WTC11 (cell line): ENCODE measurements at regions not wholly inside any gene's neighbourhood (a gene's known extent, or its start where the extent isn't known, plus 50 kb on each side); places are given as distances from the start of the nearest gene placed in this dataset.
A peak's percentile ranks its signal among the peaks of the same experiment; 100 is the strongest.

Experiments
- ATAC-seq: fragments of 200-7000 bp; cut with Tn5 transposase; 2 replicates; pipeline ENCODE4 v1.10.0; 2021; ENCODE audit warnings: mild to moderate bottlenecking, moderate library complexity
- CTCF ChIA-PET: fragments of 300-600 bp; sonication (Branson Sonifier 250); formaldehyde crosslinking; loops from one replicate; lab custom pipeline; 2021; ENCODE audit warnings: antibody characterized with exemption; lab: Charles Lee
- POLR2A ChIA-PET: fragments of 350-600 bp; sonication (Branson Sonifier 250); formaldehyde crosslinking; loops from one replicate; lab custom pipeline; 2021; ENCODE audit warnings: antibody characterized with exemption; lab: Charles Lee
- DNase-seq: peaks from one replicate; pipeline ENCODE4 v3.0.0; 2021; ENCODE audit warnings: low spot score
- H3K27ac Mint-ChIP-seq: 2 replicates; pipeline ENCODE4 v1.8.0; 2021; ENCODE audit warnings: mixed read lengths
- H3K27me3 Mint-ChIP-seq: 2 replicates; pipeline ENCODE4 v1.8.0; 2021; ENCODE audit warnings: low read depth, mild to moderate bottlenecking, moderate library complexity, mixed read lengths
- H3K36me3 Mint-ChIP-seq: 2 replicates; pipeline ENCODE4 v1.8.0; 2021; ENCODE audit warnings: mixed read lengths
- H3K4me1 Mint-ChIP-seq: 2 replicates; pipeline ENCODE4 v1.8.0; 2022; ENCODE audit warnings: mixed read lengths
- H3K4me3 Mint-ChIP-seq: 2 replicates; pipeline ENCODE4 v1.8.0; 2021; ENCODE audit warnings: mild to moderate bottlenecking, moderate library complexity, mixed read lengths
- H3K9me3 Mint-ChIP-seq: 2 replicates; pipeline ENCODE4 v1.8.0; 2021; ENCODE audit warnings: mixed read lengths
- ATF6 ChIP-seq: sonication (generic); formaldehyde crosslinking; IDR thresholded peaks from 2 replicates; pipeline ENCODE4 v1.8.1; 2023; ENCODE audit warnings: mild to moderate bottlenecking, missing genetic modification reagents
- CDX4 ChIP-seq: fragments of 250-450 bp; sonication (Bioruptor Pico); IDR thresholded peaks from 2 replicates; pipeline ENCODE4 v1.9.0; 2021; ENCODE audit warnings: moderate library complexity, mild to moderate bottlenecking, inconsistent platforms, borderline replicate concordance
- E2F5 ChIP-seq: sonication (generic); formaldehyde crosslinking; IDR thresholded peaks from 2 replicates; pipeline ENCODE4 v1.8.1; 2022; ENCODE audit warnings: mild to moderate bottlenecking, moderate library complexity, missing genetic modification reagents
- FOXK1 ChIP-seq: sonication (generic); formaldehyde crosslinking; IDR thresholded peaks from 2 replicates; pipeline ENCODE4 v1.8.0; 2022; ENCODE audit warnings: mild to moderate bottlenecking, moderate library complexity, missing genetic modification reagents
- GRHL2 ChIP-seq: fragments of 250-450 bp; sonication (Bioruptor Pico); IDR thresholded peaks from 2 replicates; pipeline ENCODE4 v1.8.0; 2022; ENCODE audit warnings: mild to moderate bottlenecking, moderate library complexity; ENCODE audit not compliant: insufficient replicate concordance, severe bottlenecking
- GTF2I ChIP-seq: fragments of 250-450 bp; sonication (Bioruptor Pico); conservative IDR thresholded peaks from 2 replicates; pipeline ENCODE4 v1.4.0; 2021; ENCODE audit warnings: mild to moderate bottlenecking
- MLX ChIP-seq: sonication (generic); formaldehyde crosslinking; IDR thresholded peaks from 2 replicates; pipeline ENCODE4 v1.8.1; 2023; ENCODE audit warnings: mild to moderate bottlenecking, missing genetic modification reagents, moderate library complexity
- MYBL2 ChIP-seq: sonication (generic); formaldehyde crosslinking; IDR thresholded peaks from 2 replicates; pipeline ENCODE4 v1.8.1; 2023; ENCODE audit warnings: mild to moderate bottlenecking, moderate library complexity, missing genetic modification reagents
- NR2C2 ChIP-seq: sonication (generic); formaldehyde crosslinking; IDR thresholded peaks from 2 replicates; pipeline ENCODE4 v1.8.0; 2022; ENCODE audit warnings: mild to moderate bottlenecking, missing genetic modification reagents
- OVOL2 ChIP-seq: fragments of 250-450 bp; sonication (Bioruptor Pico); IDR thresholded peaks from 2 replicates; pipeline ENCODE4 v1.9.0; 2021; ENCODE audit warnings: mild to moderate bottlenecking, borderline replicate concordance
- PREB ChIP-seq: sonication (generic); formaldehyde crosslinking; IDR thresholded peaks from 2 replicates; pipeline ENCODE4 v1.8.1; 2022; ENCODE audit warnings: mild to moderate bottlenecking, missing genetic modification reagents, moderate library complexity, borderline replicate concordance
- PRRX2 ChIP-seq: fragments of 250-450 bp; sonication (Bioruptor Pico); IDR thresholded peaks from 2 replicates; pipeline ENCODE4 v1.8.0; 2021; ENCODE audit warnings: mild to moderate bottlenecking
- RORB ChIP-seq: fragments of 250-450 bp; sonication (Bioruptor Pico); IDR thresholded peaks from 2 replicates; pipeline ENCODE4 v1.9.0; 2021; ENCODE audit warnings: mild to moderate bottlenecking
- SP1 ChIP-seq: sonication (generic); formaldehyde crosslinking; conservative IDR thresholded peaks from 2 replicates; pipeline ENCODE4 v1.8.1; 2022; ENCODE audit warnings: missing genetic modification reagents
- STAT6 ChIP-seq: sonication (generic); formaldehyde crosslinking; conservative IDR thresholded peaks from 2 replicates; pipeline ENCODE4 v1.8.1; 2023; ENCODE audit warnings: mild to moderate bottlenecking, low read depth, missing genetic modification reagents, moderate library complexity
- TEAD1 ChIP-seq: sonication (generic); formaldehyde crosslinking; IDR thresholded peaks from 2 replicates; pipeline ENCODE4 v1.8.0; 2022; ENCODE audit warnings: mild to moderate bottlenecking, missing genetic modification reagents
- ZBTB21 ChIP-seq: sonication (generic); formaldehyde crosslinking; IDR thresholded peaks from 2 replicates; pipeline ENCODE4 v1.8.1; 2023; ENCODE audit warnings: mild to moderate bottlenecking, missing genetic modification reagents, borderline replicate concordance
- ZNF121 ChIP-seq: sonication (generic); formaldehyde crosslinking; IDR thresholded peaks from 2 replicates; pipeline ENCODE4 v1.8.0; 2023; ENCODE audit warnings: missing genetic modification reagents
- ZNF317 ChIP-seq: sonication (generic); formaldehyde crosslinking; IDR thresholded peaks from 2 replicates; pipeline ENCODE4 v1.8.1; 2023; ENCODE audit warnings: low read depth, mild to moderate bottlenecking, moderate library complexity, missing genetic modification reagents, borderline replicate concordance
- ZNF512 ChIP-seq: sonication (generic); formaldehyde crosslinking; IDR thresholded peaks from 2 replicates; pipeline ENCODE4 v1.8.1; 2022; ENCODE audit warnings: missing genetic modification reagents, borderline replicate concordance

- TF ChIP-seq E2F5 (CRISPR knock-in tag) (no peak), CDX4 (CRISPR knock-in tag) (no peak), RORB (CRISPR knock-in tag) (no peak)
Measured at GRCh38 chr18:39305766-39306165, 1740.2 kb upstream of the CELF4 start (continued).

- CTCF ChIA-PET: no interaction called here
- TF ChIP-seq NR2C2 (CRISPR knock-in tag): no peak
- no peak for TF ChIP-seq MYBL2 (CRISPR knock-in tag)
- TF ChIP-seq FOXK1 (CRISPR knock-in tag): no peak
- TF ChIP-seq ZBTB21 (CRISPR knock-in tag): no peak
- TF ChIP-seq PREB (CRISPR knock-in tag): no peak
- TF ChIP-seq ZNF512 (CRISPR knock-in tag): no peak
- TF ChIP-seq SP1 (CRISPR knock-in tag): no peak
- no peak for TF ChIP-seq PRRX2 (CRISPR knock-in tag)
- TF ChIP-seq ZNF317: no peak
- POLR2A ChIA-PET: no interaction called here
Measured at GRCh38 chr18:39302481-39302880, 1736.9 kb upstream of the CELF4 start.

GRCh38 chr18:39299152-39299551, 1733.6 kb upstream of the CELF4 start:
- DNase-seq: no peak
- Mint-ChIP-seq H3K4me1 (peaks cover 17% of the 10 kb centered on the region), H3K27ac (peak overlapping the region; percentile 24; the same call in 1 of the 2 replicates), H3K27me3 (no peaks in the 10 kb centered on the region; the same call in 1 of the 2 replicates), H3K9me3 (peaks cover 16% of the 10 kb centered on the region), H3K4me3 (no peak overlapping the region), H3K36me3 (peaks cover 10% of the 10 kb centered on the region; the same call in 1 of the 2 replicates)
- no peak for TF ChIP-seq GRHL2 (CRISPR knock-in tag)
- TF ChIP-seq MLX (CRISPR knock-in tag): no peak
- no peak for TF ChIP-seq OVOL2 (CRISPR knock-in tag)
- TF ChIP-seq STAT6: no peak
- TF ChIP-seq ZNF121 (CRISPR knock-in tag): no peak
- no peak for TF ChIP-seq GTF2I (CRISPR knock-in tag)
- no peak for TF ChIP-seq PREB (CRISPR knock-in tag)
- TF ChIP-seq TEAD1 (CRISPR knock-in tag): no peak
- TF ChIP-seq NR2C2 (CRISPR knock-in tag): no peak
- no peak for TF ChIP-seq ATF6 (CRISPR knock-in tag)
- POLR2A ChIA-PET: no interaction called here
- ATAC-seq: no peak; the same call in 1 of the 2 replicates
- CTCF ChIA-PET: interaction anchor here (0.6 kb wide), 1 partner anchor 137 kb away, joined by 3 read pairs; no protein-coding TSS in a partner anchor

More at GRCh38 chr18:39302481-39302880, 1736.9 kb upstream of the CELF4 start:
- peaks cover 17% of the 10 kb centered on the region for H3K36me3 Mint-ChIP-seq
- ATAC-seq (no peak), DNase-seq (no peak)
- no peak overlapping the region for H3K27ac Mint-ChIP-seq
- peaks cover 17% of the 10 kb centered on the region for H3K4me1 Mint-ChIP-seq
- H3K27me3 Mint-ChIP-seq: no peaks in the 10 kb centered on the region; the same call in 1 of the 2 replicates
- no peak overlapping the region for H3K4me3 Mint-ChIP-seq
- peaks cover 23% of the 10 kb centered on the region for H3K9me3 Mint-ChIP-seq
